Suprapubic skin (tissue), 4 donors: ENCODE measurements at regions not wholly inside any gene's neighbourhood (a gene's known extent, or its start where the extent isn't known, plus 50 kb on each side); places are given as distances from the start of the nearest gene placed in this dataset.

Experiments used
- CTCF ChIP-seq, 2 donors: fragments of 200-600 bp in 1 of 2; fragments of 450-650 bp in 1 of 2; sonication (generic) in 1 of 2; IDR thresholded peaks; one replicate each; pipeline ENCODE4 v1.5.1; 2016 to 2019; ENCODE audit warnings: antibody characterized with exemption in 2 of 2, mild to moderate bottlenecking in 1 of 2, moderate library complexity in 1 of 2
- EP300 ChIP-seq: sonication (generic); formaldehyde crosslinking; IDR thresholded peaks from one replicate; pipeline ENCODE4 v1.6.1; 2017; ENCODE audit warnings: antibody characterized with exemption
- POLR2AphosphoS5 ChIP-seq, 3 donors: sonication (generic); formaldehyde crosslinking; IDR thresholded peaks; one replicate each; pipeline ENCODE4 v1.6.1; 2017; ENCODE audit warnings: antibody characterized with exemption in 3 of 3

- TF ChIP-seq CTCF (IDR thresholded peaks at IDR 0.05) = no peak
- no peak for TF ChIP-seq POLR2AphosphoS5 (IDR thresholded peaks at IDR 0.05)
- no peak for TF ChIP-seq EP300
Observed at GRCh38 chr1:29475326-29475725, 239.0 kb downstream of the PTPRU start.
